WERI-Rb-1 (cell line): ENCODE measurements at regions not wholly inside any gene's neighbourhood (a gene's known extent, or its start where the extent isn't known, plus 50 kb on each side); places are given as distances from the start of the nearest gene placed in this dataset.

ENCODE experiments used
- DNase-seq: peaks from one replicate; pipeline ENCODE4 v3.0.0-alpha.2; 2020
- H3K27ac ChIP-seq: fragments of 250-450 bp; sonication (Bioruptor Pico); 2 replicates; pipeline ENCODE4 v1.5.1; 2020; ENCODE audit warnings: mild to moderate bottlenecking, moderate library complexity
- H3K27me3 ChIP-seq: fragments of 250-450 bp; sonication (Bioruptor Pico); 2 replicates; pipeline ENCODE4 v1.5.1; 2021; ENCODE audit warnings: mild to moderate bottlenecking, low read depth, moderate library complexity; ENCODE audit not compliant: insufficient read depth, severe bottlenecking
- H3K36me3 ChIP-seq: fragments of 250-450 bp; sonication (Bioruptor Pico); 2 replicates; pipeline ENCODE4 v1.5.1; 2020; ENCODE audit warnings: mild to moderate bottlenecking, moderate library complexity
- H3K4me3 ChIP-seq: 2 replicates; pipeline ENCODE4 v1.5.1; 2011; ENCODE audit warnings: low read depth, mild to moderate bottlenecking, control low read depth, low read length
- H3K9me3 ChIP-seq: fragments of 250-450 bp; sonication (Bioruptor Pico); 2 replicates; pipeline ENCODE4 v1.5.1; 2021; ENCODE audit warnings: mild to moderate bottlenecking, moderate library complexity; ENCODE audit not compliant: severe bottlenecking
- CTCF ChIP-seq: IDR thresholded peaks from 2 replicates; pipeline ENCODE4 v1.5.1; 2011; ENCODE audit warnings: low read depth, mild to moderate bottlenecking, control low read depth, inconsistent platforms, low read length

- no peak for DNase-seq
- Histone ChIP-seq H3K27me3 (no peaks in the 10 kb centered on the region), H3K27ac (no peak overlapping the region), H3K36me3 (no peaks in the 10 kb centered on the region), H3K4me3 (no peak overlapping the region), H3K9me3 (no peaks in the 10 kb centered on the region)
- TF ChIP-seq CTCF: no peak
These were observed 90.9 kb upstream of the HDDC2 start for GRCh38 chr6:125392682-125393081.

GRCh38 chr6:125393449-125393858, 91.7 kb upstream of the HDDC2 start:
- Histone ChIP-seq H3K27me3 (no peaks in the 10 kb centered on the region), H3K9me3 (no peaks in the 10 kb centered on the region), H3K27ac (no peak overlapping the region), H3K4me3 (no peak overlapping the region), H3K36me3 (no peaks in the 10 kb centered on the region)
- DNase-seq: no peak
- no peak for TF ChIP-seq CTCF

GRCh38 chr6:125406741-125407140, 105.0 kb upstream of the HDDC2 start:
- Histone ChIP-seq H3K27me3 (no peaks in the 10 kb centered on the region), H3K9me3 (no peaks in the 10 kb centered on the region), H3K4me3 (no peak overlapping the region), H3K36me3 (no peaks in the 10 kb centered on the region), H3K27ac (no peak overlapping the region)
- no peak for DNase-seq
- TF ChIP-seq CTCF: no peak

- no peak for DNase-seq
- Histone ChIP-seq H3K27ac (no peak overlapping the region), H3K27me3 (no peaks in the 10 kb centered on the region), H3K4me3 (no peak overlapping the region), H3K36me3 (no peaks in the 10 kb centered on the region), H3K9me3 (no peaks in the 10 kb centered on the region)
- TF ChIP-seq CTCF: no peak
These were observed 112.7 kb upstream of the HDDC2 start for GRCh38 chr6:125414507-125414906.

GRCh38 chr6:125415913-125416312, 114.1 kb upstream of the HDDC2 start:
- H3K4me3 ChIP-seq: no peak overlapping the region
- no peak for DNase-seq

More at GRCh38 chr6:125415913-125416312, 114.1 kb upstream of the HDDC2 start:
- no peaks in the 10 kb centered on the region for H3K9me3 ChIP-seq
- no peak for TF ChIP-seq CTCF
- no peak overlapping the region for H3K27ac ChIP-seq
- no peaks in the 10 kb centered on the region for H3K27me3 ChIP-seq
- no peaks in the 10 kb centered on the region for H3K36me3 ChIP-seq
